K562 (cell line): ENCODE measurements at regions not wholly inside any gene's neighbourhood (a gene's known extent, or its start where the extent isn't known, plus 50 kb on each side); places are given as distances from the start of the nearest gene placed in this dataset.

Source experiments
- ATF7 ChIP-seq: fragments of 450-650 bp; IDR thresholded peaks from 2 replicates; pipeline ENCODE4 v1.7.1; 2014; ENCODE audit warnings: mild to moderate bottlenecking, moderate library complexity
- CEBPB ChIP-seq: fragments of 450-650 bp; IDR thresholded peaks from 2 replicates; pipeline ENCODE4 v1.6.1; 2016; ENCODE audit warnings: missing genetic modification characterization, missing compliant biosample characterization
- CTCF ChIP-seq, 3 experiments: IDR thresholded peaks in 2 of 3; conservative IDR thresholded peaks in 1 of 3; 2 replicates each; pipeline ENCODE4 v1.5.1; 2011 to 2012; ENCODE audit warnings: low read length in 3 of 3, mild to moderate bottlenecking in 3 of 3, control low read depth in 2 of 3, improper control_type of control experiment in 1 of 3, inconsistent platforms in 1 of 3, low read depth in 1 of 3, mixed read lengths in 1 of 3, moderate library complexity in 1 of 3; ENCODE audit not compliant: insufficient read depth in 2 of 3
- EZH2 ChIP-seq: IDR thresholded peaks from 2 replicates; pipeline ENCODE4 v1.6.1; 2012; ENCODE audit warnings: low read depth, mild to moderate bottlenecking, inconsistent platforms, low read length, borderline replicate concordance
- MXI1 ChIP-seq: IDR thresholded peaks from 2 replicates; pipeline ENCODE4 v1.6.1; 2011; ENCODE audit warnings: low read depth, mild to moderate bottlenecking, improper control_type of control experiment, low read length
- MYBL2 ChIP-seq, 2 experiments: fragments of 450-650 bp in 1 of 2; sonication (generic) in 1 of 2; formaldehyde crosslinking in 1 of 2; IDR thresholded peaks; 2 replicates each; pipeline versions ENCODE4 v1.6.1 to v1.8.1; 2017 to 2022; ENCODE audit warnings: borderline replicate concordance in 1 of 2, inconsistent platforms in 1 of 2, low read depth in 1 of 2, mild to moderate bottlenecking in 1 of 2, missing genetic modification reagents in 1 of 2, moderate library complexity in 1 of 2
- RCOR1 ChIP-seq, 2 experiments: IDR thresholded peaks; 2 replicates each; pipeline ENCODE4 v1.6.1; 2012; ENCODE audit warnings: low read depth in 2 of 2, low read length in 2 of 2, borderline replicate concordance in 1 of 2, improper control_type of control experiment in 1 of 2
- SMARCB1 ChIP-seq: IDR thresholded peaks from 2 replicates; pipeline ENCODE4 v1.6.1; 2011; ENCODE audit warnings: improper control_type of control experiment, low read depth; ENCODE audit not compliant: insufficient read length
- ZC3H11A ChIP-seq: IDR thresholded peaks from 2 replicates; pipeline ENCODE4 v1.6.1; 2012; ENCODE audit warnings: low read depth, low read length, improper control_type of control experiment
- ZNF324 ChIP-seq: fragments of 250-450 bp; sonication (Bioruptor Pico); IDR thresholded peaks from 2 replicates; pipeline ENCODE4 v1.4.0; 2020; ENCODE audit warnings: mild to moderate bottlenecking
- ZNF586 ChIP-seq: fragments of 450-650 bp; formaldehyde crosslinking; conservative IDR thresholded peaks from 2 replicates; pipeline ENCODE4 v1.4.0; 2020; ENCODE audit warnings: mild to moderate bottlenecking, moderate library complexity
- ZZZ3 ChIP-seq: fragments of 450-650 bp; IDR thresholded peaks from 2 replicates; pipeline ENCODE4 v1.6.1; 2016; ENCODE audit warnings: antibody characterized with exemption, mild to moderate bottlenecking, moderate library complexity

DNA sequence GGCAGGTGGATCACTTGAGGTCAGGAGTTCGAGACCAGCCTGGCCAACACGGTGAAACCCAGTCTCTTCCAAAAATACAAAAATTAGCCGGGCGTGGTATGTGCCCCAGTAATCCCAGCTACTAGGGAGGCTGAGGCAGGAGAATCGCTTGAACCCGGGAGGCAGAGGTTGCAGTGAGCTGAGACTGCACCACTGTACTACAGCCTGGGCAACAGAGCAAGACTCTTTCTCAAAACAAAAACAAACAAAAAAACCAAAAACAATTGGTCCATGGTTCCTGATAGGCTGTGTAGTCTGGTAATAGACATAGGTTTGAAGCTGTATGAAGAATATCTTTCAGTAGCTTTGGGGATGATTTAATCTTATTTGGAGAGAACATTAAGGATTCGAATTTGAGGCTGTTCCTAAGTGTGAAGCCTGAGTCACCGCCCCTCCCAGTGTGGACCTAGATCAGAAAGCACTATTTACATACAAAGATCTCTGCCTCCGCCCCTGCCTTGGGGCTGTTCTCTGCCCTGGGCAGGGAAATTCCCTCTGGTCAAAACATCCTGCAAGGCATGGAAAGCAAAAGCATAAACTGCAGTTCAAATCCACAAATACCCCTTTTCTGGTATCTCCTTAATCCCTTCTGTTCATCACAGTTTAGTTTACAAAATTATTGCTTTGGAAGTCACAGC lies 52.8 kb upstream of the PMAIP1 start:
- TF ChIP-seq MXI1: no peak
- no peak for TF ChIP-seq RCOR1 (IDR thresholded peaks at IDR 0.05; ENCODE audit: borderline replicate concordance in 1 of 2, low read depth in 2 of 2, low read length in 2 of 2)
- TF ChIP-seq ZC3H11A: no peak
- no peak for TF ChIP-seq EZH2
- TF ChIP-seq CTCF (IDR thresholded peaks at IDR 0.05 in 2 of 3, conservative IDR thresholded peaks at IDR 0.05 in 1 of 3; ENCODE audit: insufficient read depth in 2 of 3, low read depth in 1 of 3, low read length in 3 of 3): no peak
- TF ChIP-seq SMARCB1: no peak
- no peak for TF ChIP-seq ATF7
- TF ChIP-seq ZNF586 (CRISPR knock-in tag): no peak
- no peak for TF ChIP-seq CEBPB (tag)
- TF ChIP-seq ZNF324: no peak
- TF ChIP-seq ZZZ3: no peak
- TF ChIP-seq MYBL2 (IDR thresholded peaks at IDR 0.05; ENCODE audit: low read depth): no peak
- TF ChIP-seq MYBL2 (CRISPR knock-in tag; IDR thresholded peaks at IDR 0.05; ENCODE audit: borderline replicate concordance): no peak
